ENCODE measurements at regions not wholly inside any gene's neighbourhood (a gene's known extent, or its start where the extent isn't known, plus 50 kb on each side); places are given as distances from the start of the nearest gene placed in this dataset.

DNA sequence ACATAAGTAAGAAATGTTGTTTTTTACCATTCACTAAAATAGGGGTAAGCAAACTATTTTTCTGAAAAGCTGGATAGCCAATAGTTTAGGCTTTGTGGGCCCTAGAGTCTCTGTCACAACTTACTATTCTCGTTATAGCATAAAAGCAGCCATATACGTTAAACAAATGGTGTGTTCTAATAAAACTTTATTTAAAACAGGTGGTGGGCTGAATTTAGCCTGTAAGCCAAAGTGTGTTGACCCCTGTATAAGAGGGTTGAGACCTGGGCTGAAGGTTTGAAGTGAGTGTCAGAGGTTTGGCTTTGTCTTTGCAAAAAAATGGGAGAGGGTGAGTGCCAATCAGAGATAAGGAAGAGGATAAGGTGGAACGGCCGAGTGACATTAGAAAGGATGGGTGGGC lies 197.2 kb downstream of the RNF144B start:
- Histone ChIP-seq H3K27me3 (no peaks in the 10 kb centered on the region), H3K9me3 (no peaks in the 10 kb centered on the region), H3K27ac (replicated peaks in 1 of 4) (no peak overlapping the region), H3K36me3 (no peaks in the 10 kb centered on the region), H3K4me1 (peaks cover 0 to 6% (median 0%) of the 10 kb centered on the region in 4 donors), H3K4me3 (no peak overlapping the region)
- WGBS, result 87% methylated on average over 4 of the region's 4 CpGs
- TF ChIP-seq POLR2A (IDR thresholded peaks at IDR 0.05; ENCODE audit: low read depth) (no peak), EP300 (IDR thresholded peaks at IDR 0.05) (no peak), POLR2AphosphoS5 (IDR thresholded peaks at IDR 0.05) (no peak)
- TF ChIP-seq, protein P1, sequence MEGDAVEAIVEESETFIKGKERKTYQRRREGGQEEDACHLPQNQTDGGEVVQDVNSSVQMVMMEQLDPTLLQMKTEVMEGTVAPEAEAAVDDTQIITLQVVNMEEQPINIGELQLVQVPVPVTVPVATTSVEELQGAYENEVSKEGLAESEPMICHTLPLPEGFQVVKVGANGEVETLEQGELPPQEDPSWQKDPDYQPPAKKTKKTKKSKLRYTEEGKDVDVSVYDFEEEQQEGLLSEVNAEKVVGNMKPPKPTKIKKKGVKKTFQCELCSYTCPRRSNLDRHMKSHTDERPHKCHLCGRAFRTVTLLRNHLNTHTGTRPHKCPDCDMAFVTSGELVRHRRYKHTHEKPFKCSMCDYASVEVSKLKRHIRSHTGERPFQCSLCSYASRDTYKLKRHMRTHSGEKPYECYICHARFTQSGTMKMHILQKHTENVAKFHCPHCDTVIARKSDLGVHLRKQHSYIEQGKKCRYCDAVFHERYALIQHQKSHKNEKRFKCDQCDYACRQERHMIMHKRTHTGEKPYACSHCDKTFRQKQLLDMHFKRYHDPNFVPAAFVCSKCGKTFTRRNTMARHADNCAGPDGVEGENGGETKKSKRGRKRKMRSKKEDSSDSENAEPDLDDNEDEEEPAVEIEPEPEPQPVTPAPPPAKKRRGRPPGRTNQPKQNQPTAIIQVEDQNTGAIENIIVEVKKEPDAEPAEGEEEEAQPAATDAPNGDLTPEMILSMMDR (IDR thresholded peaks at IDR 0.05), result no peak
- intact Hi-C loops (cut with DNase I), result no loop called here
- no peak for DNase-seq (ENCODE audit: extremely low spot score)

DNA sequence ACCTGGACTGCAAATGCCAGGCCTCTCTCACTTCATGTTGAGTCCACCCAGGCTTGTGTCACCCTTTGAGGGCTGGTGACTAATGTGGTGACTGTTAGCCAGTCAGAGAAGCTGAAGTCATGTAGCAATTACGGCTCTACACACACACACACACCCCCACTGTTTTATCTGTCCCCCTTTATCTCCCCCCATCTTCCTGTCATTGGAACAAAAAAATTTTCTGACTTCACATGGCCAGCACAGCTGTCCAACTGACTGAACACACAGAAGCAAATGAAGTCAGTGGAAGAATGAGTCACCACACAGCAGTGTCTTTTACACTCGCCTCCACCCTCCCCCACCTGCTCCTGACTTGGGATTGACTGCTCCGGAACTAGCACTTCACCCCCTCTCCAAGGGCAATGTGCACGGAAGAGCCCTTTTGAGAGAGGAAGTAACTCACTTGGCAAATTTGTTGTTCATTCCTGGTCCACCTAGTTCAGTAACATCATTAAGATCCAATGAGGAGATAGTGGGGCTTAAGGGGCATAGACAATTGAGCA lies 198.0 kb downstream of the RNF144B start:
- TF ChIP-seq EP300 (IDR thresholded peaks at IDR 0.05) (no peak), POLR2A (IDR thresholded peaks at IDR 0.05; ENCODE audit: low read depth) (no peak), POLR2AphosphoS5 (IDR thresholded peaks at IDR 0.05) (no peak)
- TF ChIP-seq, protein P1 (IDR thresholded peaks at IDR 0.05), result no peak
- Histone ChIP-seq H3K4me1 (peaks cover 0 to 6% (median 0%) of the 10 kb centered on the region in 4 donors), H3K27ac (replicated peaks in 1 of 4) (no peak overlapping the region), H3K36me3 (no peaks in the 10 kb centered on the region), H3K9me3 (no peaks in the 10 kb centered on the region), H3K4me3 (no peak overlapping the region), H3K27me3 (no peaks in the 10 kb centered on the region)
- 34% methylated on average over 4 of the region's 4 CpGs for WGBS
- DNase-seq (ENCODE audit: extremely low spot score), result no peak
- intact Hi-C loops (cut with DNase I), result no loop called here

GRCh38 chr6:18586133-18586532 lies 199.0 kb downstream of the RNF144B start:
- no peaks in the 10 kb centered on the region for H3K36me3 ChIP-seq
- no peaks in the 10 kb centered on the region for H3K9me3 ChIP-seq
- no peaks in the 10 kb centered on the region for H3K27me3 ChIP-seq
- peaks cover 0 to 6% (median 0%) of the 10 kb centered on the region in 4 donors for H3K4me1 ChIP-seq
- no peak overlapping the region for H3K27ac ChIP-seq (replicated peaks in 1 of 4)
- 90% methylated on average over 4 of the region's 8 CpGs for WGBS
- DNase-seq (ENCODE audit: extremely low spot score), result no peak
- intact Hi-C loops (cut with DNase I), result no loop called here
- TF ChIP-seq POLR2A (IDR thresholded peaks at IDR 0.05; ENCODE audit: low read depth), result no peak
- no peak for TF ChIP-seq EP300 (IDR thresholded peaks at IDR 0.05)
- no peak for TF ChIP-seq POLR2AphosphoS5 (IDR thresholded peaks at IDR 0.05)
- TF ChIP-seq, protein P1 (IDR thresholded peaks at IDR 0.05), result no peak
- no peak overlapping the region for H3K4me3 ChIP-seq

GRCh38 chr6:18595774-18596530 lies 208.8 kb downstream of the RNF144B start:
- Histone ChIP-seq H3K27me3 (no peaks in the 10 kb centered on the region), H3K9me3 (no peaks in the 10 kb centered on the region), H3K27ac (replicated peaks in 1 of 4) (peak overlapping the region; percentile 21 to 54 (median 49)), H3K4me3 (peak overlapping the region in 2 of 4 donors; percentile 9 to 15), H3K36me3 (no peaks in the 10 kb centered on the region), H3K4me1 (peaks cover 0 to 21% (median 19%) of the 10 kb centered on the region in 4 donors)
- WGBS, result 17% methylated on average over 11 of the region's 11 CpGs
- intact Hi-C loops (cut with DNase I), result loop anchor here (2.0 to 10.0 kb wide), 2 partner anchors 1259 to 1463 kb away; no protein-coding TSS in a partner anchor
- DNase-seq (ENCODE audit: extremely low spot score), result no peak
- TF ChIP-seq POLR2AphosphoS5 (IDR thresholded peaks at IDR 0.05) (peak in 1 of 2 donors; percentile 14), POLR2A (IDR thresholded peaks at IDR 0.05; ENCODE audit: low read depth) (no peak), EP300 (IDR thresholded peaks at IDR 0.05) (no peak)
- TF ChIP-seq, protein P1 (IDR thresholded peaks at IDR 0.05), result peak; percentile 85 to 93 (median 91)

All from esophagus muscularis mucosa (tissue), 4 donors.